Muscle of leg (tissue), 3 donors: ENCODE measurements at regions not wholly inside any gene's neighbourhood (a gene's known extent, or its start where the extent isn't known, plus 50 kb on each side); places are given as distances from the start of the nearest gene placed in this dataset.
"Not testable (repeated sequence)": the region's sequence is repeated elsewhere in the genome, so short reads cannot be mapped to it uniquely, and the experiment has no call there.

ENCODE experiments used
- DNase-seq: peaks from one replicate; pipeline ENCODE4 v3.0.0; 2013
- H3K27ac ChIP-seq: one replicate; pipeline ENCODE4 v1.5.1; 2013; ENCODE audit warnings: mild to moderate bottlenecking, low read length, control low read depth
- H3K27me3 ChIP-seq: one replicate; pipeline ENCODE4 v1.6.1; 2013; ENCODE audit warnings: low read length; ENCODE audit not compliant: control insufficient read depth, insufficient read depth
- H3K36me3 ChIP-seq: one replicate; pipeline ENCODE4 v1.6.1; 2013; ENCODE audit warnings: low read length; ENCODE audit not compliant: control insufficient read depth, insufficient read depth
- H3K4me1 ChIP-seq: one replicate; pipeline ENCODE4 v1.6.1; 2013; ENCODE audit warnings: low read length; ENCODE audit not compliant: control insufficient read depth, insufficient read depth
- H3K4me3 ChIP-seq: one replicate; pipeline ENCODE4 v1.5.1; 2013; ENCODE audit warnings: low read length, control low read depth
- H3K9me3 ChIP-seq: replicated peaks from 2 replicates; pipeline ENCODE4 v1.6.1; 2013; ENCODE audit warnings: low read depth, low read length; ENCODE audit not compliant: control insufficient read depth
- WGBS: methylation state at CpG from one replicate; pipeline ENCODE4 v1.1.5; 2013; ENCODE audit warnings: missing lambda C conversion rate; ENCODE audit not compliant: insufficient coverage; 5-methylcytosine and 5-hydroxymethylcytosine counted together

GRCh38 chr3:44941-45340, 151.6 kb upstream of the CHL1 start:
- not testable (repeated sequence) for DNase-seq, H3K4me1 ChIP-seq, H3K27me3 ChIP-seq, H3K27ac ChIP-seq, H3K9me3 ChIP-seq, H3K4me3 ChIP-seq, H3K36me3 ChIP-seq
- WGBS: no CpG with 5 or more reads among the region's 5 CpGs

GRCh38 chr3:46576-46975, 150.0 kb upstream of the CHL1 start:
- no peak for DNase-seq
- no peaks in the 10 kb centered on the region for H3K4me1 ChIP-seq
- H3K9me3 ChIP-seq: no peaks in the 10 kb centered on the region
- no peak overlapping the region for H3K27ac ChIP-seq
- no peaks in the 10 kb centered on the region for H3K36me3 ChIP-seq
- no CpG with 5 or more reads among the region's 2 CpGs for WGBS
- H3K4me3 ChIP-seq: no peak overlapping the region
- no peaks in the 10 kb centered on the region for H3K27me3 ChIP-seq

- H3K27me3 ChIP-seq, H3K4me3 ChIP-seq, H3K36me3 ChIP-seq, H3K9me3 ChIP-seq, H3K27ac ChIP-seq, H3K4me1 ChIP-seq, DNase-seq: not testable (repeated sequence)
- WGBS: 86% methylated on average over 2 of the region's 5 CpGs
Measured at GRCh38 chr3:53441-53840, 143.1 kb upstream of the CHL1 start.

- Histone ChIP-seq H3K4me1 (no peaks in the 10 kb centered on the region), H3K36me3 (no peaks in the 10 kb centered on the region)
- no CpG with 5 or more reads among the region's 5 CpGs for WGBS
Measured at GRCh38 chr3:54240-54639, 142.3 kb upstream of the CHL1 start.

GRCh38 chr3:56672-57071, 139.9 kb upstream of the CHL1 start:
- WGBS: no CpG with 5 or more reads among the region's 4 CpGs
- H3K4me1 ChIP-seq: no peaks in the 10 kb centered on the region
- no peaks in the 10 kb centered on the region for H3K27me3 ChIP-seq
- no peak overlapping the region for H3K27ac ChIP-seq
- DNase-seq: no peak
- H3K9me3 ChIP-seq: no peaks in the 10 kb centered on the region
- H3K4me3 ChIP-seq: no peak overlapping the region
- H3K36me3 ChIP-seq: no peaks in the 10 kb centered on the region

More at GRCh38 chr3:54240-54639, 142.3 kb upstream of the CHL1 start:
- H3K9me3 ChIP-seq: no peaks in the 10 kb centered on the region
- H3K27me3 ChIP-seq: no peaks in the 10 kb centered on the region
- H3K4me3 ChIP-seq: no peak overlapping the region
- DNase-seq: no peak
- H3K27ac ChIP-seq: no peak overlapping the region

- no peak overlapping the region for H3K27ac ChIP-seq
Measured at GRCh38 chr3:59854-60253, 136.7 kb upstream of the CHL1 start.

GRCh38 chr3:63095-63765, 133.3 kb upstream of the CHL1 start:
- H3K27me3 ChIP-seq: no peaks in the 10 kb centered on the region
- no peaks in the 10 kb centered on the region for H3K9me3 ChIP-seq
- WGBS: 96% methylated on average over 2 of the region's 7 CpGs
- no peaks in the 10 kb centered on the region for H3K36me3 ChIP-seq
- H3K4me1 ChIP-seq: no peaks in the 10 kb centered on the region
- DNase-seq: no peak
- no peak overlapping the region for H3K27ac ChIP-seq
- no peak overlapping the region for H3K4me3 ChIP-seq

More at GRCh38 chr3:59854-60253, 136.7 kb upstream of the CHL1 start:
- WGBS: 37% methylated on average over 2 of the region's 7 CpGs
- H3K27me3 ChIP-seq: no peaks in the 10 kb centered on the region
- H3K4me1 ChIP-seq: no peaks in the 10 kb centered on the region
- H3K4me3 ChIP-seq: no peak overlapping the region
- no peak for DNase-seq
- H3K36me3 ChIP-seq: no peaks in the 10 kb centered on the region
- no peaks in the 10 kb centered on the region for H3K9me3 ChIP-seq

GRCh38 chr3:69690-70089, 126.9 kb upstream of the CHL1 start:
- H3K4me1 ChIP-seq: no peaks in the 10 kb centered on the region
- H3K4me3 ChIP-seq: no peak overlapping the region
- WGBS: no CpG with 5 or more reads among the region's 1 CpG
- no peak for DNase-seq
- H3K27me3 ChIP-seq: no peaks in the 10 kb centered on the region
- H3K27ac ChIP-seq: no peak overlapping the region
- H3K9me3 ChIP-seq: no peaks in the 10 kb centered on the region
- H3K36me3 ChIP-seq: no peaks in the 10 kb centered on the region

- Histone ChIP-seq H3K27me3 (no peaks in the 10 kb centered on the region), H3K36me3 (no peaks in the 10 kb centered on the region), H3K27ac (no peak overlapping the region), H3K4me3 (no peak overlapping the region), H3K4me1 (no peaks in the 10 kb centered on the region), H3K9me3 (no peaks in the 10 kb centered on the region)
- WGBS: no CpG with 5 or more reads among the region's 1 CpG
- peak; percentile 26 for DNase-seq
Measured at GRCh38 chr3:72776-73175, 123.8 kb upstream of the CHL1 start.

GRCh38 chr3:73271-73670, 123.3 kb upstream of the CHL1 start:
- no peaks in the 10 kb centered on the region for H3K9me3 ChIP-seq
- H3K4me1 ChIP-seq: no peaks in the 10 kb centered on the region
- H3K27ac ChIP-seq: no peak overlapping the region
- H3K36me3 ChIP-seq: no peaks in the 10 kb centered on the region
- DNase-seq: no peak
- no peaks in the 10 kb centered on the region for H3K27me3 ChIP-seq
- H3K4me3 ChIP-seq: no peak overlapping the region
- WGBS: no CpG with 5 or more reads among the region's 2 CpGs

- H3K9me3 ChIP-seq: no peaks in the 10 kb centered on the region
- 47% methylated on average over 2 of the region's 3 CpGs for WGBS
- no peaks in the 10 kb centered on the region for H3K36me3 ChIP-seq
- DNase-seq: peak; percentile 22
- H3K27me3 ChIP-seq: no peaks in the 10 kb centered on the region
- H3K27ac ChIP-seq: peak overlapping the region; percentile 26
- no peak overlapping the region for H3K4me3 ChIP-seq
- no peaks in the 10 kb centered on the region for H3K4me1 ChIP-seq
Measured at GRCh38 chr3:74676-75243, 121.8 kb upstream of the CHL1 start.
